HepG2 (cell line): ENCODE measurements at regions not wholly inside any gene's neighbourhood (a gene's known extent, or its start where the extent isn't known, plus 50 kb on each side); places are given as distances from the start of the nearest gene placed in this dataset.
A peak's percentile ranks its signal among the peaks of the same experiment; 100 is the strongest.

Experiments
- ATAC-seq: fragments of 200-7000 bp; cut with Tn5 transposase; 3 replicates; pipeline ENCODE4 v1.9.1; 2020; ENCODE audit warnings: mild to moderate bottlenecking, moderate library complexity
- BruUV-seq: library from RNA; stranded (reverse); fragments of 400-500 nt; replicated peaks from 2 replicates; lab custom pipeline; 2021; lab: Mats Ljungman, UMichigan
- CTCF ChIA-PET: fragments of 300-600 bp; formaldehyde crosslinking; extraction: SDS; loops from one replicate; lab custom pipeline; 2021; ENCODE audit warnings: low total read pairs, inconsistent platforms, low intra/inter-chr PET ratio; lab: Yijun Ruan, JAX
- POLR2A ChIA-PET: fragments of 350-600 bp; sonication (Branson Sonifier 250); formaldehyde crosslinking; loops from one replicate; lab custom pipeline; 2020; ENCODE audit warnings: antibody characterized with exemption, inconsistent platforms; lab: Yijun Ruan, JAX
- DNase-seq: peaks from one replicate; pipeline ENCODE4 v3.0.0-alpha.2; 2015; ENCODE audit warnings: low spot score
- FAIRE-seq: peaks from 3 replicates; lab custom pipeline; 2011; peaks lifted over from hg19 to GRCh38; lab: Jason Lieb, UNC
- H2AFZ ChIP-seq: one replicate; pipeline ENCODE4 v1.6.1; 2011; ENCODE audit warnings: low read length, inconsistent platforms
- H3K27ac ChIP-seq: fragments of 300-600 bp; 3 replicates; pipeline ENCODE4 v1.8.0; 2011; ENCODE audit warnings: mixed run types, mild to moderate bottlenecking, mixed read lengths, low read length, inconsistent platforms; ENCODE audit not compliant: insufficient read depth; ENCODE audit errors: extremely low read length
- H3K27me3 ChIP-seq, 2 experiments: fragments of 200-600 bp in 1 of 2; 2 replicates in 1 of 2; 3 replicates in 1 of 2; pipeline versions ENCODE4 v1.6.0 to v1.8.0; 2011; ENCODE audit warnings: low read length in 2 of 2, mild to moderate bottlenecking in 2 of 2, moderate library complexity in 2 of 2, inconsistent platforms in 1 of 2; ENCODE audit not compliant: insufficient read depth in 2 of 2, control insufficient read depth in 1 of 2
- H3K36me3 ChIP-seq, 2 experiments: fragments of 200-600 bp in 1 of 2; replicated peaks in 1 of 2; 2 replicates in 1 of 2; 3 replicates in 1 of 2; pipeline versions ENCODE4 v1.5.1 to v1.8.0; 2011; ENCODE audit warnings: low read length in 2 of 2, inconsistent platforms in 1 of 2; ENCODE audit not compliant: insufficient read depth in 2 of 2, control insufficient read depth in 1 of 2
- H3K4me1 ChIP-seq: 2 replicates; pipeline ENCODE4 v1.5.1; 2012; ENCODE audit warnings: low read length, inconsistent platforms; ENCODE audit not compliant: insufficient read depth
- H3K4me2 ChIP-seq: 2 replicates; pipeline ENCODE4 v1.6.0; 2011; ENCODE audit warnings: low read depth, low read length, inconsistent platforms
- H3K4me3 ChIP-seq, 3 experiments: fragments of 200-600 bp in 1 of 3; sonication (generic), shearing (Covaris generic) in 1 of 3; replicated peaks in 1 of 3; 2 replicates each; pipeline ENCODE4 v1.5.1; 2011 to 2016; ENCODE audit warnings: low read length in 3 of 3, inconsistent platforms in 2 of 3, low read depth in 2 of 3, mild to moderate bottlenecking in 2 of 3, control low read depth in 1 of 3, mixed read lengths in 1 of 3; ENCODE audit not compliant: insufficient read depth in 1 of 3
- H3K79me2 ChIP-seq: one replicate; pipeline ENCODE4 v1.6.1; 2011; ENCODE audit warnings: low read length, inconsistent platforms; ENCODE audit not compliant: insufficient read depth
- H3K9ac ChIP-seq: 2 replicates; pipeline ENCODE4 v1.6.0; 2011; ENCODE audit warnings: mild to moderate bottlenecking, low read depth, low read length, inconsistent platforms; ENCODE audit not compliant: insufficient read depth
- H3K9me3 ChIP-seq: 2 replicates; pipeline ENCODE4 v1.5.1; 2012; ENCODE audit warnings: mild to moderate bottlenecking, low read length
- H4K20me1 ChIP-seq: 2 replicates; pipeline ENCODE4 v1.6.0; 2011; ENCODE audit warnings: inconsistent platforms, mild to moderate bottlenecking, low read length, moderate library complexity; ENCODE audit not compliant: insufficient read depth
- HNRNPK ChIP-seq: fragments of 200-400 bp; formaldehyde crosslinking; IDR thresholded peaks from 2 replicates; pipeline ENCODE4 v1.6.1; 2018; ENCODE audit warnings: low read length, low read depth, moderate library complexity, mild to moderate bottlenecking; ENCODE audit not compliant: poor library complexity, severe bottlenecking
- MTF1 ChIP-seq: sonication (generic); formaldehyde crosslinking; IDR thresholded peaks from 2 replicates; pipeline ENCODE4 v1.5.0; 2020; ENCODE audit warnings: missing genetic modification reagents
- SALL1 ChIP-seq: sonication (generic); formaldehyde crosslinking; IDR thresholded peaks from 2 replicates; pipeline ENCODE4 v1.8.0; 2022; ENCODE audit warnings: mild to moderate bottlenecking, missing genetic modification reagents
- THAP7 ChIP-seq: sonication (generic); formaldehyde crosslinking; IDR thresholded peaks from 2 replicates; pipeline ENCODE4 v1.8.1; 2023; ENCODE audit warnings: mild to moderate bottlenecking, missing genetic modification reagents
- ZNF20 ChIP-seq: sonication (generic); formaldehyde crosslinking; IDR thresholded peaks from 2 replicates; pipeline ENCODE4 v1.4.0; 2020; ENCODE audit warnings: mild to moderate bottlenecking, moderate library complexity, missing genetic modification reagents
- ZNF383 ChIP-seq: sonication (generic); formaldehyde crosslinking; IDR thresholded peaks from 2 replicates; pipeline ENCODE4 v1.4.0; 2020; ENCODE audit warnings: missing genetic modification reagents, mild to moderate bottlenecking, borderline replicate concordance
- ZNF777 ChIP-seq: sonication (generic); formaldehyde crosslinking; IDR thresholded peaks from 2 replicates; pipeline ENCODE4 v1.4.0; 2020; ENCODE audit warnings: missing genetic modification reagents
- WGBS: methylation state at CpG from one replicate; pipeline ENCODE4 v1.1.6; 2017; ENCODE audit warnings: low lambda C conversion rate; 5-methylcytosine and 5-hydroxymethylcytosine counted together
- in situ Hi-C: cut with HindIII; loops from 2 replicates; pipeline ENCODE4 v1.10.0; 2017; ENCODE audit warnings: low pct_unique_long_range_greater_than_20kb; ENCODE audit not compliant: extremely low pct_ligation_motif_present
- intact Hi-C: fragments of 100-400 bp; cut with micrococcal nuclease; formaldehyde crosslinking; loops from one replicate; pipeline ENCODE4 v1.10.0; 2022; ENCODE audit not compliant: unreplicated experiment

GRCh38 chr7:79790656-79791262, 337.3 kb upstream of the MAGI2 start (continued):
- TF ChIP-seq THAP7 (CRISPR knock-in tag) (no peak), SALL1 (CRISPR knock-in tag) (no peak), ZNF20 (no peak), ZNF383 (no peak)

GRCh38 chr7:79789584-79790345, 336.3 kb upstream of the MAGI2 start:
- 8% methylated on average over 2 of the region's 2 CpGs for WGBS
- POLR2A ChIA-PET, result no interaction called here
- ATAC-seq (no peak), DNase-seq (no peak), FAIRE-seq (no peak)
- H3K79me2 ChIP-seq, result no peaks in the 10 kb centered on the region
- in situ Hi-C loops (no loop called here), intact Hi-C loops (no loop called here)
- no peaks in the 10 kb centered on the region for H3K4me1 ChIP-seq
- H3K27ac ChIP-seq, result no peak overlapping the region
- no peak overlapping the region for H3K9ac ChIP-seq
- no peaks in the 10 kb centered on the region for H3K36me3 ChIP-seq
- H3K27me3 ChIP-seq, result no peaks in the 10 kb centered on the region
- CTCF ChIA-PET, result no interaction called here
- H2AFZ ChIP-seq, result no peak overlapping the region
- no peak overlapping the region for H3K4me3 ChIP-seq
- H4K20me1 ChIP-seq, result no peaks in the 10 kb centered on the region
- H3K9me3 ChIP-seq, result no peaks in the 10 kb centered on the region
- TF ChIP-seq MTF1 (no peak), HNRNPK (peak; percentile 67), ZNF777 (CRISPR knock-in tag) (no peak)
- H3K4me2 ChIP-seq, result no peak overlapping the region
- no TSS peak for BruUV-seq
